ENCODE measurements at regions not wholly inside any gene's neighbourhood (a gene's known extent, or its start where the extent isn't known, plus 50 kb on each side); places are given as distances from the start of the nearest gene placed in this dataset.

- no peaks in the 10 kb centered on the region for H3K36me3 ChIP-seq (ENCODE audit: control insufficient read depth, insufficient read depth, low read length)
- H3K56ac ChIP-seq (ENCODE audit: low read length), result no peak overlapping the region
- peak; percentile 31 for DNase-seq
- H3K23ac ChIP-seq (ENCODE audit: low read length), result no peak overlapping the region
- no peak overlapping the region for H2BK15ac ChIP-seq (replicated peaks; ENCODE audit: low read depth)
- no peaks in the 10 kb centered on the region for H3K79me2 ChIP-seq (ENCODE audit: control insufficient read depth, insufficient read depth, low read length)
- no peak overlapping the region for H3K27ac ChIP-seq (ENCODE audit: low read depth, low read length)
- H3K9ac ChIP-seq (ENCODE audit: low read length), result no peak overlapping the region
- no peak overlapping the region for H3K4me2 ChIP-seq (ENCODE audit: low read length)
- H3K4ac ChIP-seq (ENCODE audit: low read depth, low read length), result no peak overlapping the region
- H3K4me1 ChIP-seq (ENCODE audit: control insufficient read depth, low read depth, low read length), result peaks cover 7% of the 10 kb centered on the region
- no peaks in the 10 kb centered on the region for H3K79me1 ChIP-seq (ENCODE audit: low read length)
- H4K8ac ChIP-seq (ENCODE audit: low read depth, low read length), result no peak overlapping the region
- no peak overlapping the region for H2AK5ac ChIP-seq (ENCODE audit: low read length)
- H3K18ac ChIP-seq (ENCODE audit: low read length), result no peak overlapping the region
- no peaks in the 10 kb centered on the region for H3K27me3 ChIP-seq (ENCODE audit: insufficient read depth, low read length, poor library complexity)
- no peak overlapping the region for H3K4me3 ChIP-seq (ENCODE audit: low read length)
- no peak overlapping the region for H2BK5ac ChIP-seq (ENCODE audit: low read length)
- H4K5ac ChIP-seq (ENCODE audit: low read length), result no peak overlapping the region
- H2BK120ac ChIP-seq (ENCODE audit: low read depth, low read length), result no peak overlapping the region
These were observed 125.6 kb upstream of the TACR1 start for GRCh38 chr2:75324861-75325284.

- no CpG with 5 or more reads among the region's 2 CpGs for WGBS (ENCODE audit: extremely low coverage, insufficient coverage, low lambda C conversion rate)
- Histone ChIP-seq H3K27ac (ENCODE audit: low read depth, low read length) (no peak overlapping the region), H3K4me1 (ENCODE audit: control insufficient read depth, low read depth, low read length) (peaks cover 7% of the 10 kb centered on the region)
These were observed 124.8 kb upstream of the TACR1 start for GRCh38 chr2:75324141-75324540.

DNA sequence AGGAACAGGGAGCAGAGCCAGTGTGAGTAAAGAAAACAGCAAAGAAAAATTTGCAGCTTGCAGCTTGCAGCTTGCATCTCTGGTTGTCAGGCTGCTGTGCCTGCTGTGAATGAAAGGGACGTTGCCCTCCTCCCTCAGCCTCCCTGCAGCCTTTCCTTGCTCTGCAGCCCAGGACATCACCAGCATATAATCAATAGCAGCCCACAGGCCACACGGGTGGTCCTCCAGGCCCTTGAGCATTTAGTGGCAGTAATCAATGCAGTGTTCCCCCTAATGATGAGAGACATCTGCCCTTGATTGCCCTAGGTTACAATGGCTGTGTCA lies 122.2 kb upstream of the TACR1 start:
- no peak overlapping the region for H3K56ac ChIP-seq (ENCODE audit: low read length)
- no peak overlapping the region for H3K4ac ChIP-seq (ENCODE audit: low read depth, low read length)

More at GRCh38 chr2:75324141-75324540, 124.8 kb upstream of the TACR1 start:
- Histone ChIP-seq H2AK5ac (ENCODE audit: low read length) (no peak overlapping the region), H3K18ac (ENCODE audit: low read length) (no peak overlapping the region), H2BK5ac (ENCODE audit: low read length) (no peak overlapping the region), H3K56ac (ENCODE audit: low read length) (no peak overlapping the region), H3K27me3 (ENCODE audit: insufficient read depth, low read length, poor library complexity) (no peaks in the 10 kb centered on the region), H2BK120ac (ENCODE audit: low read depth, low read length) (no peak overlapping the region), H3K4me2 (ENCODE audit: low read length) (no peak overlapping the region), H3K4me3 (ENCODE audit: low read length) (no peak overlapping the region), H2BK15ac (replicated peaks; ENCODE audit: low read depth) (no peak overlapping the region), H3K9ac (ENCODE audit: low read length) (no peak overlapping the region), H4K8ac (ENCODE audit: low read depth, low read length) (no peak overlapping the region), H3K79me1 (ENCODE audit: low read length) (no peaks in the 10 kb centered on the region), H3K23ac (ENCODE audit: low read length) (no peak overlapping the region), H3K4ac (ENCODE audit: low read depth, low read length) (no peak overlapping the region), H3K79me2 (ENCODE audit: control insufficient read depth, insufficient read depth, low read length) (no peaks in the 10 kb centered on the region), H4K5ac (ENCODE audit: low read length) (no peak overlapping the region), H3K36me3 (ENCODE audit: control insufficient read depth, insufficient read depth, low read length) (no peaks in the 10 kb centered on the region)
- DNase-seq, result peak; percentile 65

GRCh38 chr2:75320898-75321598 lies 121.7 kb upstream of the TACR1 start:
- Histone ChIP-seq H2BK15ac (replicated peaks; ENCODE audit: low read depth) (no peak overlapping the region), H2BK120ac (ENCODE audit: low read depth, low read length) (no peak overlapping the region), H4K5ac (ENCODE audit: low read length) (no peak overlapping the region), H4K8ac (ENCODE audit: low read depth, low read length) (no peak overlapping the region), H3K27me3 (ENCODE audit: insufficient read depth, low read length, poor library complexity) (no peaks in the 10 kb centered on the region), H3K4me3 (ENCODE audit: low read length) (no peak overlapping the region), H3K56ac (ENCODE audit: low read length) (no peak overlapping the region), H3K4ac (ENCODE audit: low read depth, low read length) (no peak overlapping the region), H3K9ac (ENCODE audit: low read length) (no peak overlapping the region), H3K79me2 (ENCODE audit: control insufficient read depth, insufficient read depth, low read length) (no peaks in the 10 kb centered on the region), H3K27ac (ENCODE audit: low read depth, low read length) (no peak overlapping the region), H3K4me2 (ENCODE audit: low read length) (no peak overlapping the region), H2BK5ac (ENCODE audit: low read length) (no peak overlapping the region), H3K23ac (ENCODE audit: low read length) (no peak overlapping the region), H2AK5ac (ENCODE audit: low read length) (no peak overlapping the region), H3K79me1 (ENCODE audit: low read length) (no peaks in the 10 kb centered on the region), H3K4me1 (ENCODE audit: control insufficient read depth, low read depth, low read length) (peaks cover 5% of the 10 kb centered on the region), H3K36me3 (ENCODE audit: control insufficient read depth, insufficient read depth, low read length) (no peaks in the 10 kb centered on the region), H3K18ac (ENCODE audit: low read length) (no peak overlapping the region)
- DNase-seq, result no peak
- no CpG with 5 or more reads among the region's 4 CpGs for WGBS (ENCODE audit: extremely low coverage, insufficient coverage, low lambda C conversion rate)

More for the DNA sequence above, 122.2 kb upstream of the TACR1 start:
- peaks cover 5% of the 10 kb centered on the region for H3K4me1 ChIP-seq (ENCODE audit: control insufficient read depth, low read depth, low read length)
- H3K23ac ChIP-seq (ENCODE audit: low read length), result no peak overlapping the region
- H3K18ac ChIP-seq (ENCODE audit: low read length), result no peak overlapping the region
- no peak overlapping the region for H3K9ac ChIP-seq (ENCODE audit: low read length)
- H2BK120ac ChIP-seq (ENCODE audit: low read depth, low read length), result no peak overlapping the region
- no peaks in the 10 kb centered on the region for H3K36me3 ChIP-seq (ENCODE audit: control insufficient read depth, insufficient read depth, low read length)
- H2BK15ac ChIP-seq (replicated peaks; ENCODE audit: low read depth), result no peak overlapping the region
- no peak for DNase-seq
- WGBS (ENCODE audit: extremely low coverage, insufficient coverage, low lambda C conversion rate), result no CpG with 5 or more reads among the region's 2 CpGs
- no peak overlapping the region for H2AK5ac ChIP-seq (ENCODE audit: low read length)
- no peak overlapping the region for H2BK5ac ChIP-seq (ENCODE audit: low read length)
- no peak overlapping the region for H3K4me2 ChIP-seq (ENCODE audit: low read length)
- no peaks in the 10 kb centered on the region for H3K27me3 ChIP-seq (ENCODE audit: insufficient read depth, low read length, poor library complexity)
- no peak overlapping the region for H4K5ac ChIP-seq (ENCODE audit: low read length)
- no peaks in the 10 kb centered on the region for H3K79me1 ChIP-seq (ENCODE audit: low read length)
- H3K79me2 ChIP-seq (ENCODE audit: control insufficient read depth, insufficient read depth, low read length), result no peaks in the 10 kb centered on the region
- no peak overlapping the region for H4K8ac ChIP-seq (ENCODE audit: low read depth, low read length)
- H3K27ac ChIP-seq (ENCODE audit: low read depth, low read length), result no peak overlapping the region
- no peak overlapping the region for H3K4me3 ChIP-seq (ENCODE audit: low read length)

- H3K4me1 ChIP-seq (ENCODE audit: control insufficient read depth, low read depth, low read length), result peaks cover 2% of the 10 kb centered on the region
- no peaks in the 10 kb centered on the region for H3K27me3 ChIP-seq (ENCODE audit: insufficient read depth, low read length, poor library complexity)
- no peak for DNase-seq
- H4K5ac ChIP-seq (ENCODE audit: low read length), result no peak overlapping the region
- no peak overlapping the region for H2BK120ac ChIP-seq (ENCODE audit: low read depth, low read length)
- no peak overlapping the region for H4K8ac ChIP-seq (ENCODE audit: low read depth, low read length)
- no peak overlapping the region for H3K18ac ChIP-seq (ENCODE audit: low read length)
- no peak overlapping the region for H3K4me2 ChIP-seq (ENCODE audit: low read length)
- no peak overlapping the region for H3K4ac ChIP-seq (ENCODE audit: low read depth, low read length)
- H3K56ac ChIP-seq (ENCODE audit: low read length), result no peak overlapping the region
- H3K9ac ChIP-seq (ENCODE audit: low read length), result no peak overlapping the region
- no peak overlapping the region for H3K27ac ChIP-seq (ENCODE audit: low read depth, low read length)
- no CpG with 5 or more reads among the region's 2 CpGs for WGBS (ENCODE audit: extremely low coverage, insufficient coverage, low lambda C conversion rate)
- no peaks in the 10 kb centered on the region for H3K36me3 ChIP-seq (ENCODE audit: control insufficient read depth, insufficient read depth, low read length)
- H3K23ac ChIP-seq (ENCODE audit: low read length), result no peak overlapping the region
- no peak overlapping the region for H2AK5ac ChIP-seq (ENCODE audit: low read length)
- no peaks in the 10 kb centered on the region for H3K79me1 ChIP-seq (ENCODE audit: low read length)
- no peak overlapping the region for H3K4me3 ChIP-seq (ENCODE audit: low read length)
- no peaks in the 10 kb centered on the region for H3K79me2 ChIP-seq (ENCODE audit: control insufficient read depth, insufficient read depth, low read length)
- H2BK15ac ChIP-seq (replicated peaks; ENCODE audit: low read depth), result peak overlapping the region; percentile 11
- no peak overlapping the region for H2BK5ac ChIP-seq (ENCODE audit: low read length)
These were observed 120.6 kb upstream of the TACR1 start for GRCh38 chr2:75319951-75320350.

GRCh38 chr2:75317802-75318201 lies 118.5 kb upstream of the TACR1 start:
- Histone ChIP-seq H4K8ac (ENCODE audit: low read depth, low read length) (no peak overlapping the region), H2AK5ac (ENCODE audit: low read length) (no peak overlapping the region), H3K9ac (ENCODE audit: low read length) (no peak overlapping the region), H2BK5ac (ENCODE audit: low read length) (no peak overlapping the region), H4K5ac (ENCODE audit: low read length) (no peak overlapping the region), H3K4me3 (ENCODE audit: low read length) (no peak overlapping the region), H3K27me3 (ENCODE audit: insufficient read depth, low read length, poor library complexity) (no peaks in the 10 kb centered on the region), H3K4me2 (ENCODE audit: low read length) (no peak overlapping the region), H3K4ac (ENCODE audit: low read depth, low read length) (no peak overlapping the region), H3K79me1 (ENCODE audit: low read length) (no peaks in the 10 kb centered on the region), H3K79me2 (ENCODE audit: control insufficient read depth, insufficient read depth, low read length) (no peaks in the 10 kb centered on the region), H3K27ac (ENCODE audit: low read depth, low read length) (no peak overlapping the region), H3K36me3 (ENCODE audit: control insufficient read depth, insufficient read depth, low read length) (no peaks in the 10 kb centered on the region), H3K18ac (ENCODE audit: low read length) (no peak overlapping the region), H3K56ac (ENCODE audit: low read length) (no peak overlapping the region), H2BK15ac (replicated peaks; ENCODE audit: low read depth) (no peak overlapping the region), H3K4me1 (ENCODE audit: control insufficient read depth, low read depth, low read length) (no peaks in the 10 kb centered on the region), H2BK120ac (ENCODE audit: low read depth, low read length) (no peak overlapping the region), H3K23ac (ENCODE audit: low read length) (no peak overlapping the region)
- DNase-seq, result no peak
- no CpG with 5 or more reads among the region's 1 CpG for WGBS (ENCODE audit: extremely low coverage, insufficient coverage, low lambda C conversion rate)

Data from mesendoderm (in vitro differentiated cells).